HG03575 (cell line): ENCODE measurements at regions not wholly inside any gene's neighbourhood (a gene's known extent, or its start where the extent isn't known, plus 50 kb on each side); places are given as distances from the start of the nearest gene placed in this dataset.

Experiments
- ATAC-seq: cut with Tn5 transposase; IDR thresholded peaks from one replicate; pipeline ENCODE4 v1.9.1; 2021; ENCODE audit not compliant: unreplicated experiment, insufficient number of reproducible peaks, low FRiP score; ENCODE audit errors: extremely low read depth

GRCh38 chr3:182725372-182726251 lies 67.7 kb upstream of the ATP11B start:
- no peak for ATAC-seq

- ATAC-seq, result no peak
Measured at GRCh38 chr3:182726258-182727142, 66.8 kb upstream of the ATP11B start.

GRCh38 chr3:182728238-182728637 lies 65.1 kb upstream of the ATP11B start:
- ATAC-seq, result no peak

- ATAC-seq, result peak; percentile 60
Measured at GRCh38 chr3:182729903-182730674, 63.2 kb upstream of the ATP11B start.

GRCh38 chr3:182730675-182731042 lies 62.6 kb upstream of the ATP11B start:
- ATAC-seq, result no peak

- no peak for ATAC-seq
Measured at GRCh38 chr3:182731764-182732163, 61.5 kb upstream of the ATP11B start.

GRCh38 chr3:182732232-182733015 lies 60.9 kb upstream of the ATP11B start:
- ATAC-seq, result no peak

- no peak for ATAC-seq
Measured at GRCh38 chr3:182735672-182736071, 57.6 kb upstream of the ATP11B start.

- no peak for ATAC-seq
Measured at GRCh38 chr3:182737825-182738224, 55.5 kb upstream of the ATP11B start.

- no peak for ATAC-seq
Measured at GRCh38 chr3:182738583-182739411, 54.5 kb upstream of the ATP11B start.

GRCh38 chr3:182739619-182740018 lies 53.7 kb upstream of the ATP11B start:
- no peak for ATAC-seq

GRCh38 chr3:182740710-182741109 lies 52.6 kb upstream of the ATP11B start:
- no peak for ATAC-seq

GRCh38 chr3:182741214-182741613 lies 52.1 kb upstream of the ATP11B start:
- no peak for ATAC-seq
